GM19438 (cell line): ENCODE measurements at regions not wholly inside any gene's neighbourhood (a gene's known extent, or its start where the extent isn't known, plus 50 kb on each side); places are given as distances from the start of the nearest gene placed in this dataset.

Experiments used
- ATAC-seq: cut with Tn5 transposase; IDR thresholded peaks from one replicate; pipeline ENCODE4 v1.9.1; 2021; ENCODE audit warnings: low read depth; ENCODE audit not compliant: unreplicated experiment

GRCh38 chr10:44326474-44327030, 58.3 kb downstream of the CXCL12 start:
- no peak for ATAC-seq

GRCh38 chr10:44325596-44326307, 59.1 kb downstream of the CXCL12 start:
- ATAC-seq: no peak

- ATAC-seq: no peak
Observed at GRCh38 chr10:44325157-44325556, 59.7 kb downstream of the CXCL12 start.

- no peak for ATAC-seq
Observed at GRCh38 chr10:44323838-44324237, 61.1 kb downstream of the CXCL12 start.

- ATAC-seq: no peak
Observed at GRCh38 chr10:44322137-44322536, 62.8 kb downstream of the CXCL12 start.

- no peak for ATAC-seq
Observed at GRCh38 chr10:44320756-44321155, 64.1 kb downstream of the CXCL12 start.

- no peak for ATAC-seq
Observed at GRCh38 chr10:44317856-44318255, 67.0 kb downstream of the CXCL12 start.

- ATAC-seq: peak; percentile 23
Observed at GRCh38 chr10:44316922-44317215, 68.0 kb downstream of the CXCL12 start.

GRCh38 chr10:44316187-44316921, 68.5 kb downstream of the CXCL12 start:
- ATAC-seq: peak; percentile 73

- ATAC-seq: no peak
Observed at GRCh38 chr10:44314802-44315460, 70.0 kb downstream of the CXCL12 start.

GRCh38 chr10:44313761-44314165, 71.1 kb downstream of the CXCL12 start:
- ATAC-seq: no peak

- no peak for ATAC-seq
Observed at GRCh38 chr10:44312401-44312800, 72.5 kb downstream of the CXCL12 start.

GRCh38 chr10:44311563-44312051, 73.3 kb downstream of the CXCL12 start:
- no peak for ATAC-seq

- ATAC-seq: peak; percentile 94
Observed at GRCh38 chr10:44310762-44311562, 73.9 kb downstream of the CXCL12 start.

GRCh38 chr10:44309939-44310761, 74.7 kb downstream of the CXCL12 start:
- no peak for ATAC-seq

GRCh38 chr10:44309361-44309760, 75.5 kb downstream of the CXCL12 start:
- no peak for ATAC-seq

GRCh38 chr10:44308935-44309334, 76.0 kb downstream of the CXCL12 start:
- no peak for ATAC-seq

- no peak for ATAC-seq
Observed at GRCh38 chr10:44307691-44308090, 77.2 kb downstream of the CXCL12 start.

- ATAC-seq: no peak
Observed at GRCh38 chr10:44306762-44307161, 78.1 kb downstream of the CXCL12 start.
